IMR-90 (cell line): ENCODE measurements at regions not wholly inside any gene's neighbourhood (a gene's known extent, or its start where the extent isn't known, plus 50 kb on each side); places are given as distances from the start of the nearest gene placed in this dataset.

ENCODE experiments used
- ATAC-seq: fragments of 200-7000 bp; cut with Tn5 transposase; 2 replicates; pipeline ENCODE4 v1.9.1; 2020; ENCODE audit warnings: low read depth, mild to moderate bottlenecking, moderate library complexity
- BruUV-seq: library from RNA; stranded (reverse); fragments of 400-500 nt; replicated peaks from 2 replicates; lab custom pipeline; 2021; lab: Mats Ljungman, UMichigan
- CTCF ChIA-PET: fragments of 300-600 bp; formaldehyde crosslinking; extraction: SDS; loops from one replicate; lab custom pipeline; 2021; ENCODE audit warnings: antibody characterized with exemption; lab: Yijun Ruan, JAX
- POLR2A ChIA-PET: fragments of 300-600 bp; sonication (Branson Sonifier 250); formaldehyde crosslinking; loops from one replicate; lab custom pipeline; 2022; ENCODE audit warnings: antibody characterized with exemption; ENCODE audit not compliant: unreplicated experiment; lab: Charles Lee
- DNase-seq: peaks from one replicate; pipeline ENCODE4 v3.0.0; 2013
- H2AFZ ChIP-seq: replicated peaks from 2 replicates; pipeline ENCODE3; 2013; ENCODE audit warnings: low read length, mild to moderate bottlenecking; ENCODE audit not compliant: poor library complexity
- H2AK5ac ChIP-seq: 2 replicates; pipeline ENCODE4 v1.6.1; 2013; ENCODE audit warnings: low read depth, low read length, inconsistent platforms
- H2AK9ac ChIP-seq: replicated peaks from 2 replicates; pipeline ENCODE3; 2013; ENCODE audit warnings: mild to moderate bottlenecking, low read depth, low read length, moderate library complexity; ENCODE audit not compliant: poor library complexity
- H2BK120ac ChIP-seq: 2 replicates; pipeline ENCODE4 v1.6.1; 2013; ENCODE audit warnings: low read depth, low read length, inconsistent platforms
- H2BK15ac ChIP-seq: 3 replicates; pipeline ENCODE4 v1.6.1; 2013; ENCODE audit warnings: low read depth, low read length, inconsistent platforms
- H2BK20ac ChIP-seq: 2 replicates; pipeline ENCODE4 v1.6.1; 2013; ENCODE audit warnings: low read depth, mild to moderate bottlenecking, inconsistent platforms, low read length, moderate library complexity
- H2BK5ac ChIP-seq: 2 replicates; pipeline ENCODE4 v1.6.1; 2013; ENCODE audit warnings: mild to moderate bottlenecking, low read depth, low read length, inconsistent platforms; ENCODE audit not compliant: poor library complexity, severe bottlenecking
- H3K14ac ChIP-seq: replicated peaks from 2 replicates; pipeline ENCODE4 v1.6.1; 2013; ENCODE audit warnings: low read depth, low read length, inconsistent platforms
- H3K18ac ChIP-seq: 2 replicates; pipeline ENCODE4 v1.6.1; 2013; ENCODE audit warnings: low read depth, low read length, control low read depth
- H3K23ac ChIP-seq: 2 replicates; pipeline ENCODE4 v1.6.1; 2013; ENCODE audit warnings: low read depth, low read length, inconsistent platforms
- H3K27ac ChIP-seq: 2 replicates; pipeline ENCODE4 v1.5.1; 2013; ENCODE audit warnings: mild to moderate bottlenecking, control low read depth, low read length; ENCODE audit not compliant: insufficient read depth
- H3K27me3 ChIP-seq: 2 replicates; pipeline ENCODE4 v1.6.1; 2013; ENCODE audit warnings: low read length; ENCODE audit not compliant: control insufficient read depth, insufficient read depth
- H3K36me3 ChIP-seq: 2 replicates; pipeline ENCODE4 v1.6.1; 2013; ENCODE audit warnings: low read length, mixed read lengths; ENCODE audit not compliant: control insufficient read depth, insufficient read depth
- H3K4ac ChIP-seq: 2 replicates; pipeline ENCODE4 v1.6.1; 2013; ENCODE audit warnings: low read depth, low read length, inconsistent platforms
- H3K4me1 ChIP-seq: 2 replicates; pipeline ENCODE4 v1.6.1; 2013; ENCODE audit warnings: low read length, mixed read lengths; ENCODE audit not compliant: control insufficient read depth, insufficient read depth
- H3K4me2 ChIP-seq: 2 replicates; pipeline ENCODE4 v1.6.1; 2013; ENCODE audit warnings: low read depth, mild to moderate bottlenecking, control low read depth, low read length, moderate library complexity
- H3K4me3 ChIP-seq: 2 replicates; pipeline ENCODE4 v1.5.1; 2013; ENCODE audit warnings: low read depth, mild to moderate bottlenecking, control low read depth, low read length, moderate library complexity; ENCODE audit not compliant: insufficient read depth
- H3K56ac ChIP-seq: 2 replicates; pipeline ENCODE4 v1.6.1; 2013; ENCODE audit warnings: low read length, inconsistent platforms; ENCODE audit not compliant: insufficient read depth; ENCODE audit errors: extremely low read depth
- H3K79me1 ChIP-seq, 2 experiments: 2 replicates each; pipeline ENCODE4 v1.6.1; 2013; ENCODE audit warnings: low read length in 2 of 2, inconsistent platforms in 1 of 2, low read depth in 1 of 2
- H3K9ac ChIP-seq: 2 replicates; pipeline ENCODE4 v1.6.1; 2013; ENCODE audit warnings: low read depth, low read length, control low read depth
- H3K9me1 ChIP-seq: 2 replicates; pipeline ENCODE4 v1.6.1; 2013; ENCODE audit warnings: low read length, inconsistent platforms; ENCODE audit not compliant: insufficient read depth
- H3K9me3 ChIP-seq: 2 replicates; pipeline ENCODE4 v1.6.1; 2013; ENCODE audit warnings: low read length; ENCODE audit not compliant: control insufficient read depth, insufficient read depth
- H4K20me1 ChIP-seq: 2 replicates; pipeline ENCODE4 v1.6.1; 2013; ENCODE audit warnings: low read length, inconsistent platforms; ENCODE audit not compliant: insufficient read depth
- H4K5ac ChIP-seq: 2 replicates; pipeline ENCODE4 v1.6.1; 2013; ENCODE audit warnings: mild to moderate bottlenecking, low read depth, low read length, control low read depth
- H4K8ac ChIP-seq, 2 experiments: 2 replicates each; pipeline ENCODE4 v1.6.1; 2013; ENCODE audit warnings: low read depth in 2 of 2, low read length in 2 of 2, control low read depth in 1 of 2, inconsistent platforms in 1 of 2
- H4K91ac ChIP-seq: 2 replicates; pipeline ENCODE4 v1.6.1; 2013; ENCODE audit warnings: low read depth, low read length, inconsistent platforms; ENCODE audit not compliant: insufficient read depth
- BHLHE40 ChIP-seq: fragments of 150-350 bp; IDR thresholded peaks from 2 replicates; pipeline ENCODE4 v1.6.1; 2016; ENCODE audit warnings: mild to moderate bottlenecking, low read depth, low read length
- NFE2L2 ChIP-seq: fragments of 150-350 bp; IDR thresholded peaks from 2 replicates; pipeline ENCODE4 v1.6.1; 2016; ENCODE audit warnings: low read depth, mild to moderate bottlenecking, low read length
- WGBS, 2 experiments: methylation state at CpG; one replicate each; pipeline versions ENCODE4 v1.1.5 to v1.1.7; 2013; ENCODE audit warnings: missing lambda C conversion rate in 2 of 2; ENCODE audit not compliant: insufficient read length in 1 of 2; ENCODE audit errors: extremely low coverage in 2 of 2; 5-methylcytosine and 5-hydroxymethylcytosine counted together
- dilution Hi-C: fragments of 300-500 bp; cut with HindIII; formaldehyde crosslinking; loops from one replicate; pipeline ENCODE4 v1.14.3; 2018; ENCODE audit warnings: low sequenced_read_pairs; ENCODE audit not compliant: unreplicated experiment
- in situ Hi-C: fragments of 300-500 bp; cut with MboI; formaldehyde crosslinking; loops from 3 replicates; pipeline ENCODE4 v1.14.3; 2019; ENCODE audit warnings: low sequenced_read_pairs, inconsistent platforms, mixed read lengths
- intact Hi-C: fragments of 100-400 bp; cut with micrococcal nuclease; formaldehyde crosslinking; loops from 2 replicates; pipeline ENCODE4 v1.10.0; 2022
- TF ChIP-seq, protein P1 (sequence below): conservative IDR thresholded peaks from 2 replicates; pipeline ENCODE4 v1.5.1; 2012; ENCODE audit warnings: mild to moderate bottlenecking, low read depth, low read length, improper control_type of control experiment

DNA sequence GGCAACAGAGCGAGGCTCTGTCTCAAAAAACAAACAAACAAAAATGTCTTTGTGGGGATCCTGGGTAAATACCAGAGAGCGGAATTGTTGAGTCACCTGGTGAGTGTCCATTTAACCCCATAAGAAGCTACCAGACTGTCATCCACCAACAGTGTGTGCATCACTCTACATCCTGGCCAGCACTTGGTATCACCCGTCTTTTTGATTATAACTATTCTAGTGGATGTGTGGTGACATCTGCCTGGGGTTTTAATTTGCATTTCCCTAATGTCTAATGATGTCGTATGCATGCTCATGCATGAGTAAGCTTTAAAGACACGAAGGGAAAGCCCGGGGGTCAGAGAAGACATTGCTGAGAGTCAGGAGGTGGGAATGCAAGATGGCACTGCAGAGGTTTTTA is 126.7 kb upstream of the MRI1 start:
- peak; percentile 62 for ATAC-seq
- peak; percentile 88 for DNase-seq
- H4K91ac ChIP-seq: no peak overlapping the region
- H3K27ac ChIP-seq: no peak overlapping the region; the same call in 1 of the 2 replicates
- no peak overlapping the region for H3K56ac ChIP-seq
- no peak overlapping the region for H3K18ac ChIP-seq
- H3K4me1 ChIP-seq: peaks cover 4% of the 10 kb centered on the region
- H2AFZ ChIP-seq: no peak overlapping the region
- ChIA-PET POLR2A (no interaction called here), CTCF (no interaction called here)
- peak overlapping the region; percentile 79 for H2BK5ac ChIP-seq
- no peak overlapping the region for H3K4ac ChIP-seq
- H3K9me1 ChIP-seq: peaks cover 2% of the 10 kb centered on the region; the same call in 1 of the 2 replicates
- H3K23ac ChIP-seq: no peak overlapping the region
- 21% methylated on average over 3 of the region's 6 CpGs; no CpG with 5 or more reads in 1 of the 2 experiments for WGBS, 2 experiments
- 0 out of 2 replicates have a peak overlapping the region, but pooled peaks have one; percentile 58 for H2BK120ac ChIP-seq
- H2AK5ac ChIP-seq: 0 out of 2 replicates have a peak overlapping the region, but pooled peaks have one; percentile 36
- in situ Hi-C loops (no loop called here), dilution Hi-C loops (no loop called here), intact Hi-C loops (no loop called here)
- H3K27me3 ChIP-seq: no peaks in the 10 kb centered on the region
- no peak overlapping the region for H2BK20ac ChIP-seq
- no TSS peak for BruUV-seq
- TF ChIP-seq, protein P1, sequence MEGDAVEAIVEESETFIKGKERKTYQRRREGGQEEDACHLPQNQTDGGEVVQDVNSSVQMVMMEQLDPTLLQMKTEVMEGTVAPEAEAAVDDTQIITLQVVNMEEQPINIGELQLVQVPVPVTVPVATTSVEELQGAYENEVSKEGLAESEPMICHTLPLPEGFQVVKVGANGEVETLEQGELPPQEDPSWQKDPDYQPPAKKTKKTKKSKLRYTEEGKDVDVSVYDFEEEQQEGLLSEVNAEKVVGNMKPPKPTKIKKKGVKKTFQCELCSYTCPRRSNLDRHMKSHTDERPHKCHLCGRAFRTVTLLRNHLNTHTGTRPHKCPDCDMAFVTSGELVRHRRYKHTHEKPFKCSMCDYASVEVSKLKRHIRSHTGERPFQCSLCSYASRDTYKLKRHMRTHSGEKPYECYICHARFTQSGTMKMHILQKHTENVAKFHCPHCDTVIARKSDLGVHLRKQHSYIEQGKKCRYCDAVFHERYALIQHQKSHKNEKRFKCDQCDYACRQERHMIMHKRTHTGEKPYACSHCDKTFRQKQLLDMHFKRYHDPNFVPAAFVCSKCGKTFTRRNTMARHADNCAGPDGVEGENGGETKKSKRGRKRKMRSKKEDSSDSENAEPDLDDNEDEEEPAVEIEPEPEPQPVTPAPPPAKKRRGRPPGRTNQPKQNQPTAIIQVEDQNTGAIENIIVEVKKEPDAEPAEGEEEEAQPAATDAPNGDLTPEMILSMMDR: no peak
- TF ChIP-seq NFE2L2 (peak; percentile 23; the same call in 1 of the 2 replicates), BHLHE40 (peak; percentile 32; the same call in 1 of the 2 replicates)
- no peak overlapping the region for H2AK9ac ChIP-seq
- no peak overlapping the region for H3K4me3 ChIP-seq
- H3K36me3 ChIP-seq: no peaks in the 10 kb centered on the region
- no peaks in the 10 kb centered on the region for H3K79me1 ChIP-seq
- no peak overlapping the region; a peak in 1 of 4 replicates for H4K8ac ChIP-seq
- H4K5ac ChIP-seq: no peak overlapping the region
- peaks cover 7% of the 10 kb centered on the region for H3K9me3 ChIP-seq
- no peak overlapping the region for H2BK15ac ChIP-seq
- H3K9ac ChIP-seq: no peak overlapping the region
- no peak overlapping the region for H3K4me2 ChIP-seq
- H4K20me1 ChIP-seq: no peaks in the 10 kb centered on the region
- no peak overlapping the region for H3K14ac ChIP-seq
